ENCODE measurements at regions not wholly inside any gene's neighbourhood (a gene's known extent, or its start where the extent isn't known, plus 50 kb on each side); places are given as distances from the start of the nearest gene placed in this dataset.

DNA sequence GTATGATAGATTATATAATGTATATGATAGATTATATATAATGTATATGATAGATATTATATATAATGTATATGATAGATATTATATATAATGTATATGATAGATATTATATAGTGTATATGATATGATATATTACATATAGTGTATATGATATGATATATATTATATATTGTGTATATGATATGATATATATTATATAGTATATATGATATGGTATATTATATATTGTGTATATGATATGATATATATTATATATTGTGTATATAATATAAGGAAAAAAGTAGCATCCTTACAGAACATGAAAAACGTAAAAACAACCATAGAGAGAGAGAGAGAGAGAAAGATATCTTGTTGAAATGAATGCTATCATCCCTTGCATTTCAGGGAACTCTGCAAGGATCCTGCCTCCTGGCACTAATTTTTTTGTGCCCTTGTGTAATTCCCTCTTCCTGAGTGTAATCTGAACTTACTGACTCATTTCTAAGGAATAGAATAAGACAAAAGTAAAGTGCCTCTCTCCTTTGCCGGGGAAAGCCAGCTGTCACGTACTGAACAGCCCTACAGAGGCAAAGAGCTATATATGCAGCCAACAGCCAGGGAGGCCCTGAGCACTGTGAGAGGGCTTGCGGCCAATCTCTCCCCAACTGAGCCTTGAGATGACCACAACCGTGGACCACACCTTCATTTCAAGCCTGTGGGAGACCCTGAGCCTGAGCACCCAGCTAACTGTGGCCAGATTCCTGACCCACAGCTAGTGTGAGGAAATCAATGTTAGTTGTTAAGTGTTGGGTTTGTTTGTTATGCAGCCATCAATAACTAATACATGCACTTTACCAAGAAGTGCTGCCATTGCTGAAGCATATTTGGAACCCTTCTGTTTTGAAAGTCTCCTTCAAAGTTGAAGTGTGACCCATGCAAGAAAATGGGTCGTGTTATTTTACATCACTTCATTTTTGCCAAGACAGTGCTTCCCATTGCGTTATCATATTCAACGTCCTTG is 61.1 kb upstream of the EZH2 start:
- Histone ChIP-seq H3K79me1 (ENCODE audit: low read depth in 1 of 2, low read length in 2 of 2) (no peaks in the 10 kb centered on the region), H2BK15ac (ENCODE audit: low read depth, low read length) (no peak overlapping the region), H2AK5ac (ENCODE audit: low read depth, low read length) (no peak overlapping the region), H3K27me3 (ENCODE audit: control insufficient read depth, insufficient read depth, low read length) (peaks cover 2% of the 10 kb centered on the region), H2AFZ (replicated peaks; ENCODE audit: low read length, poor library complexity) (peak overlapping the region; percentile 81), H4K5ac (ENCODE audit: low read depth, low read length) (no peak overlapping the region), H2AK9ac (replicated peaks; ENCODE audit: low read depth, low read length, poor library complexity) (peak overlapping the region; percentile 37), H4K8ac (ENCODE audit: low read depth in 2 of 2, low read length in 2 of 2) (no peak overlapping the region), H3K14ac (replicated peaks; ENCODE audit: low read depth, low read length) (no peak overlapping the region), H4K91ac (ENCODE audit: insufficient read depth, low read depth, low read length) (no peak overlapping the region), H2BK5ac (ENCODE audit: low read depth, low read length, poor library complexity, severe bottlenecking) (no peak overlapping the region), H3K18ac (ENCODE audit: low read depth, low read length) (no peak overlapping the region; the same call in 1 of the 2 replicates), H4K20me1 (ENCODE audit: insufficient read depth, low read length) (no peaks in the 10 kb centered on the region), H3K9me1 (ENCODE audit: insufficient read depth, low read length) (no peaks in the 10 kb centered on the region; the same call in 1 of the 2 replicates), H3K4me1 (ENCODE audit: control insufficient read depth, insufficient read depth, low read length) (no peaks in the 10 kb centered on the region), H3K27ac (ENCODE audit: insufficient read depth, low read length) (no peak overlapping the region), H3K23ac (ENCODE audit: low read depth, low read length) (no peak overlapping the region), H3K4me3 (ENCODE audit: insufficient read depth, low read depth, low read length) (no peak overlapping the region), H2BK120ac (ENCODE audit: low read depth, low read length) (no peak overlapping the region), H3K36me3 (ENCODE audit: control insufficient read depth, insufficient read depth, low read length) (no peaks in the 10 kb centered on the region), H3K9me3 (ENCODE audit: control insufficient read depth, insufficient read depth, low read length) (no peaks in the 10 kb centered on the region), H3K56ac (ENCODE audit: extremely low read depth, insufficient read depth, low read length) (no peak overlapping the region; the same call in 1 of the 2 replicates), H3K4me2 (ENCODE audit: low read depth, low read length) (no peak overlapping the region; the same call in 1 of the 2 replicates), H2BK20ac (ENCODE audit: low read depth, low read length) (no peak overlapping the region), H3K4ac (ENCODE audit: low read depth, low read length) (no peak overlapping the region), H3K9ac (ENCODE audit: low read depth, low read length) (no peak overlapping the region)
- intact Hi-C loops (cut with micrococcal nuclease): loop anchor here (5.0 kb wide), 1 partner anchor 123 kb away; no protein-coding TSS in a partner anchor
- ATAC-seq (ENCODE audit: low read depth): peak; percentile 27
- dilution Hi-C loops (cut with HindIII; ENCODE audit: low sequenced_read_pairs, unreplicated experiment): no loop called here
- BruUV-seq (replicated peaks): no TSS peak
- TF ChIP-seq, protein P1, sequence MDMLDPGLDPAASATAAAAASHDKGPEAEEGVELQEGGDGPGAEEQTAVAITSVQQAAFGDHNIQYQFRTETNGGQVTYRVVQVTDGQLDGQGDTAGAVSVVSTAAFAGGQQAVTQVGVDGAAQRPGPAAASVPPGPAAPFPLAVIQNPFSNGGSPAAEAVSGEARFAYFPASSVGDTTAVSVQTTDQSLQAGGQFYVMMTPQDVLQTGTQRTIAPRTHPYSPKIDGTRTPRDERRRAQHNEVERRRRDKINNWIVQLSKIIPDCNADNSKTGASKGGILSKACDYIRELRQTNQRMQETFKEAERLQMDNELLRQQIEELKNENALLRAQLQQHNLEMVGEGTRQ (IDR thresholded peaks at IDR 0.05; ENCODE audit: low read depth, low read length): no peak
- TF ChIP-seq SMC3 (IDR thresholded peaks at IDR 0.05; ENCODE audit: low read depth, low read length): no peak
- peak; percentile 56; the same call in 1 of the 2 replicates for TF ChIP-seq CEBPB (IDR thresholded peaks at IDR 0.05; ENCODE audit: low read depth, low read length)
- TF ChIP-seq MXI1 (IDR thresholded peaks at IDR 0.05; ENCODE audit: borderline replicate concordance, low read depth, low read length): no peak
- no peak for TF ChIP-seq POLR2A (IDR thresholded peaks at IDR 0.05; ENCODE audit: low read depth, low read length)
- DNase-seq: peak; percentile 66
- ChIA-PET POLR2A (ENCODE audit: unreplicated experiment) (no interaction called here), CTCF (no interaction called here)
- in situ Hi-C loops (cut with MboI; ENCODE audit: low sequenced_read_pairs): no loop called here
- WGBS, 2 experiments (ENCODE audit: extremely low coverage in 2 of 2, insufficient read length in 1 of 2): no CpG with 5 or more reads among the region's 8 CpGs

All from IMR-90 (cell line).